Brain pericyte (primary cell): ENCODE measurements at regions not wholly inside any gene's neighbourhood (a gene's known extent, or its start where the extent isn't known, plus 50 kb on each side); places are given as distances from the start of the nearest gene placed in this dataset.
"Not testable (repeated sequence)": the region's sequence is repeated elsewhere in the genome, so short reads cannot be mapped to it uniquely, and the experiment has no call there.

Experiments
- DNase-seq: peaks from one replicate; pipeline ENCODE4 v3.0.0-alpha.2; 2012; ENCODE audit warnings: low read depth, low spot score

DNA sequence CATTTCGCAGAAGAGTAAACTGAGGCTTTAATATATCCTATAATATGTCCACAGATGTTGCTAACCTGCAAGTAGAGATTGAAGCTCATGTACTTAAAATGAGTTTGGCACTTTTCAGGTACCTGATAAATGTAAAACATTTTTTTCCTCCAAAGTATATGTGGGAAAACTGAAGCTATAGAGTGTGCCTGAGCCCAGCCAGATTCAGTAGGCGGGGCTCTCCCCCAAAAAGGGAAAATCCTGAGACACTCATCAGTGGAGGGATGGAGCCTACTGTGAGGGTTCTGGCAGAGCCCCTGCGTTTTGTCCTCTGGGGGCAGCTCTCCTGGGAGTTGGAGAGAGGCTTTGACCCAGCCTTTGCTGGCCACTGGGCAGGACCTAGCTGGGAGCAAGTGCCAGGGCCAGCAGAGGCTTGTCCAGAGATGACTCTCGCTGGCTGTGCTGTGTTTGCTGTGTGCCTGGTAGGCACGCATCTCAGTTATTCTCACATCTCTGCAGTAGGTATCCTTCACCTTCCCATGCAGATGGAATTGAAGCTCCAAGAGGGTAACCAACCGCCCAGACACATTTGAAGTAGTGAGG lies 81.1 kb upstream of the SPRY4 start:
- DNase-seq: no peak

DNA sequence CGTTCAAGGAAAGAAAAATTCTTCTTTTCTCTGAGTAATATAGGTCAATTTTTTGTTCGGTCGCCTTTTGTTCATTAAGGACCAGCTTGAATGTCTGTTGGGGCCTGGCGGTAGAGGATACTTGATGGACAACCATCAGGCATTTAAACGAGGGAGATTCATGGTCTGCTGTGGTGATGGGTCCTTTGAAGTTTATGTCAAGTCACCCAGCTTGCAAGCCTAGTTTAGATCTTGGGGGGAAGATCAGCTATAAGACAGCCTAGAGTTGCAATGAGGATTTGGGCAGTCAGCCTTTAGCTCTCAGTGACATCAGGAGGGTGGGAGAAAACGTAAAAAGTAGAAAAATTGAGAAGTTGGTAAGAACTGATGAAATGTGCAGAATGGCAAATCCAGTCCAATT lies 80.2 kb upstream of the SPRY4 start:
- no peak for DNase-seq

DNA sequence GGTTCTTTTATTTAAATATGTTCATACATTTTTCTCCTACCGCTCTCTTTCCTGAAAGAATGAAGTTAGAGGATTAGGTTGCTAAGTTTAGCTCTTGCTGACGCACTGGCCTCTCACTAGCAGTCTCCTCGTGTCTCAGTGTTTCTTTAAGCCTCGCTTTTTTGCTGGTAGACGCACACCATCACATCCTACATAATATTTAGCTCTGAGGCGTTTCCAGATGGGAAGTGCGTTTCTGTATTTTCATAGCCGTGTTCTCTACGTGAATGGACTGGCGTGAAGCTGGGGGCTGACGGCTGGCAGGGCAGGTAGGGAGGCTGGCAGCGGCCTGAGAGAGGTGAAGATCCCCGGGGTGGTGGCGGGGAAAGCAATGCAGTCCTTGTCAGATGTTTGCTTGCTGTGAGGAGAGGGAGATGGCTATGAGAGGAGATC lies 79.2 kb upstream of the SPRY4 start:
- DNase-seq: peak; percentile 57

DNA sequence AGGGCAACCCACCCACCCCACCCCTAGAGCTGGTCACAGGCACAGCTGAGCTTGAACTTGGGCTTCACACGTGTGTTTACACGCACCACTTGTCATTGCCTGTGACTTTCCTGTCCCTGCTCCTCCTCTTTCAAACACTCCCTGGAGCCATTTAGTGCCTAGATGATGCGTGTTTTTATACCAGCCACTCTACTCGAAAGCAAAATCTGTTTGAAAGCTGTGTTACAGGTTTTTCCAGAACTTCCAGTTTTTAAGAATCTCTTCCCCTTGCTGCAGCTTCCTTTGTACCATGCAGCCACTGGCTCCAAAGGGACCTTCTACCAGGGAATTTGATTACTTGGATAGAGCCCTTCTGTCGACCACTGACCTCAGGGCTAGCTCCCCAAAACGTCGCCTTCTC lies 78.8 kb upstream of the SPRY4 start:
- DNase-seq: no peak

DNA sequence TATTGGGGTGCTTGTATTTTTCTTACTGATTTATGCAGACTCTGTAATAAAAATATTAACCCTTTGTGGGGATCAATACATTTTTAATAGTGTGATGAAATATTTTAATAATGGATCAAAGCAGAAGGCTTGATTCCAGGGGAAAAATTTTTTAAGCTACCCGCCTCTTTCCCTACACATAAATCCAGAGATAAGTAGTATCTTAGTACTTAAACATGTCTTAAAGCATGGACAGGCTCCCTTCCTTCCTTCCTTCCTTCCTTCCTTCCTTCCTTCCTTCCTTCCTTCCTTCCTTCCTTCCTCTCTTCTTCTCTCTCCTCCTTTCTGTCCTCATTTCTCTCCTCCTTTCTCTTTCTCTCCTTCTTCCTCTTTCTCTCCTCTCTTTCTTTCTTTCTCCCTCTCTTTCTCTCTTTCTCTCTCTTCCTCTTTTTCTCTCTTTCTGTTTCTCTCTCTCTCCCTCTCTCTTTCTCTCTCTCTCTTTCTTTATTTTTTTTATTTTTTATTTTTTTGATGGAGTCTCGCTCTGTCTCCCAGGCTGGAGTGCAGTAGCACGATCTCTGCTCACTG lies 78.0 kb upstream of the SPRY4 start:
- DNase-seq: no peak

DNA sequence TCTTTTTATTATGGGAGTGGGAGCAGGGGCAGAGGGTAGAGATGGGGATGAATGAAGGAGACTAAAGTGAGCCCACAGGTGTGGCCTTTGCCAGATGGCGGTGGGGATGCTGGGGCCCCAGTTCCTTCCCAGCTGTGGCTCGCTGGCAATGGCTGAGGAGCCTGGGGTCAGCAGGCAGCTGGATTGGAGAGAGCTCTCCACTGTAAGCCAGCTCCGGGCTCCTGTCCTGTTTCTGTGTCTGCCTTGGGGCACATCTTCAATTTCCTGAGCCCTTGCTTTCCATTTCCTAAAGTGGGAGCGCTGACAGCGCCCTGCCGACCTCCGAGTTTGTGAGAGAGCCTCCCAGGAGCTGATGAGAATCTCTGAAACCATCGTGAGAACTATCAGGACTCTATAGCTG lies 75.6 kb upstream of the SPRY4 start:
- DNase-seq: no peak

DNA sequence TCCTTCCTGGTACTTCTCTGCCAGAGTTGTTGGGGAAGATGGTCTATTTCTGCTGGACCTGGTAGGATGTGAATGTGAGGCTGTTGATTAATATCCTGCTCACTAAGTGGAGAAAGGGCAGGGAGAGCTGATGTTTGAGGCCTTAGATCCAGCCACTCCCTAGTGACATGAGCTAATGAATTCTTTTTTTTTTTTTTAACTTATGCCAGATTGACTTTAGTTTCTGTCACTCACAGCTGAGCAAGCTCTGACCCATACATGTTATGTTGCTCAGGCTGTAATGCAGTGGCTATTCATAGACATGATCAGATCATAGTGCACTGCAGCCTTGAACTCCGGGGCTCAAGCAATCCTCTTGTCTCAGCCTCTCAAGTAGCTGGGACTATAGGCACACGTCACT lies 75.1 kb upstream of the SPRY4 start:
- no peak for DNase-seq

DNA sequence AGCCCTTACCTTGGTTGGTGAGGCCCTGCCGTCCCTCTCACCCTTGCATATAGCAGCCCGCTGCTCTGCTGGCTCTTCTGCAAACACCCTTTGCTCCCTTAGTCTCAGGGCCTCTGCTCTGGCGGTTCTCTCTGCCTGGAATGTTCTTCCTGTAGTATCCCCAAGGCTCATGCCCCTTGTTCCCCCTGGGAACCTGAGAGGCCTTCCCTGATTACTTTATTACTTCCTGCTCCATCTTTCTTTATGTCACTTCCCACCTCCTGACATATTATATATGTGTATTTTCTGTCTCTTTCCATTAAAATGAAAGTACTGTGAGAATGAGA lies 73.9 kb upstream of the SPRY4 start:
- no peak for DNase-seq

DNA sequence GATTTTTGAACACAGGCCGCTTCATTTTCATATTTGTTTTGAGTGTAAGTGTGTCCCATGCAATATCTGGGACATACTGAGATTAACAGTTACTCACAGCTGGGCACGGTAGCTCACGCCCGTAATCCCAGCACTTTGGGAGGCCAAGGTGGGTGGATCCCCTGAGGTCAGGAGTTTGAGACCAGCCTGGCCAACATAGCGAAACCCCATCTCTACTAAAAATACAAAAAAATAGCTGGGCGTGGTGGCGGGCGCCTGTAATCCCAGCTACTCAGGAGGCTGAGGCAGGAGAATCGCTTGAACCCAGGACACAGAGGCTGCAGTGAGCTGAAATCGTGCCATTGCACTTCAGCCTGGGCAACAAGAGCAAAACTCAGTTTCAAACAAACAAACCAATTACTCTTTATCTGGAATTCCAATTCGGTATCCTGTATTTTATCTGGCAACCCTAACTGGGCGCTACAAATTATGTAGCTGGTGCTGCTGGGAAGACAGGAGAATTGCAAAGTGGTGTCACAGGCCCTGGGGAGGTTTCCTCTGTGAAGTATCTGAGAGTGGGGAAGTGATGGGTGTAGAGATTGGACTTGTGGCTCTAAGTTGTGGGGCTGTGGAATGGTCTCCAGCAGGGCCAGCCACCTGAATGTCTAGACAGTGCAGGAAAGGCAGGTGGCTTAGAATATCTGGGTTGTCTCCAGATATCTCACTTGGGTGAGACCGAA lies 73.3 kb upstream of the SPRY4 start:
- DNase-seq: not testable (repeated sequence)

DNA sequence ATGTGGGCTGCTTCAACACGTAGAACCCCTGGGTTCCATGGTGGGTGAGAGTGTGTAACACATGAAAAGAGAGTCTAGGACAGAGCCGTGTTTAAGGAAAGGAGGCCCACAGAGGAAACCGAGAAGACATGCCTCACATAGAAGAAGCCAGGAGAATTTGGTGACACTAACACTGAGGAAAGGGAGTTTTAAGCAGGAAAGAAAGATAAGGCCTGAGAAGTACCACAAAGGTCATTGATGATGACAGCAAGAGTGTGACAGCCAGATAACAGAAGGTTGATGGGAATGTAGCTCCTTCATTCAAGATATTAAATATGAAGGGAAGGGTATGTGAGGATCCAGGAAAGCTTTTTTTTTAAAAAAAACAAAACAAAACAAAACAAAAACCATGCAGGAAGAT lies 72.4 kb upstream of the SPRY4 start:
- no peak for DNase-seq

DNA sequence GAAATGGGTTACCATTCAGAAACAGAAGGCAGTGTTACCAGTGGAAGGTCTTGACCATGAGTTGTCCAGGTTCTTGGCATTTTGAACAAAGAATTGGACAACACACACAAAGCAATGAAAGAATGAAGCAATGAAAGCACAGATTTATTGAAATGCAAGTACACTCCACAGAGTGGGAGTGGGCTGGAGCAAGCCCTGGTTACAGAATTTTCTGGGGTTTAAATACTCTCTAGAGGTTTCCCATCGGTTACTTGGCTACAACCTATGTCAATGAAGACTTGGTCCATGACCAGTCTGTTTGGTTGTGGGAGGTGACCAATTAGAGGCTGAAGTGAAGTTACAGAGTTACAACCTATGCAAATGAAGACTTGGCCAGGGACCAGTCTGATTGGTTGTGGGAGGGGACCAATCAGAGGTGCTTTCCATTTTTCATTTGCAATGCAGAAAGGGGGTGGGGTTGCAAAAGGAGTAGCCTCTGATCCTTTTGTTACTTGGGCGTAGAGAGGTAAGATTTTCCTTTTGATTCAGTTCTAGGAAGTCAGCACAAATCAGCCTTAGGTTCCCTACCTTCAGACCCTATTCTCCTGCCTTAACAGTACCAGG lies 71.7 kb upstream of the SPRY4 start:
- DNase-seq: no peak

DNA sequence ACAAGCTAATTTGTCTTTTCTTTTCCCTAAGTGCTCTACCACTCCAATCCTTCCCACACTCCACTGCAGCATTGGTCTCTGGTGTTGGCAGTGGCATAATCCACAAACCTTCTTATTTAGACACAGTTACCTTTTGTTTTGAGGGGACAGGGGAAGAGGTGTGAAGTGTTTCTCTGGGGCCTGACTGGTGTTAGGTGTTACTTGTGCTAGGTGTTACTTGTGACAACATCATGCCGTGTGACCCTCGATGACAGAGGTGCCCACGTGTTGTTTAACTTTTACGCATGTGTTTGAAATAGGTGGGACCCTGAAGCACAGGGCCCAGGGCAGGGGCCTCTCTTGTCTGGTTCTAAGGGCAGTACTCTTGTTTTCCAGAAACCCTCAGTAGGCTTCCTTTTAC lies 70.5 kb upstream of the SPRY4 start:
- DNase-seq: no peak

DNA sequence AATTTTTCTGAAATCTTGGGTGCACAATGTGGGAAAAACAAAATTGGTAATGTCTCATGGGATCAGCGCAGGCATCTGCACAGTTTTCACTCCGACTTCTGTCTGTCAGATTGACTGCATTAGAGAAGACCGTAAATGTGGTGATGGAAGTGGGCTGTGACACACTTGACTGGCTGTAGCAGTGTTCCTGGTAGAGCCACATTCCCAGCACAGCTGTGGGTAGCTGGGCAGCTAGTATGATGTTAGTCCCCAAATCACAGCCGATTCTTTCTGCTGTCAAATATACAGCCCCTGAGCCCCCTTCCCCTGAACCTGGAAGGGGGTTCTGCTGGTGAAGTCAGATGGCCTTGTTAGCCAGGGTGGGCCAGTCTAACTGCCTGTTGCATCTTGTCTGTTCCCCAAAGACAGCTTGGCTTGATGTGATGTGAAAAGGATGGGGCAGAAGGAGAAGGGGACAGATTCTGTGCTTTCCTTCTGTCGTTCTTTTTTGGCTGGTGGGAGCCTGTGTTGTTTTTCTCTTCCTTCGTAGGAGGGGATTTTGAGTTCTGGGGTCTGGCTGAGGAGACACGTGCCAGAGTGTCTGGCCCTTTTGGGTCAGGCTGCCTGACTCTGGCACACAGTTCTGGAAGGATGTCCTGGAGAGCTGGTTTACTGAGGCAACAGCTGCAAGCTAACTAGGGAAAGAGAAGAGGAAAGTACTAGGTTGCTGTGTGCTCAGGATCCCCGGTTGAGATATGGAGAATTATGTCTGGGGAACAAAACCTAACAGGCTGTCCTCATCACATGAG lies 66.4 kb upstream of the SPRY4 start:
- no peak for DNase-seq

DNA sequence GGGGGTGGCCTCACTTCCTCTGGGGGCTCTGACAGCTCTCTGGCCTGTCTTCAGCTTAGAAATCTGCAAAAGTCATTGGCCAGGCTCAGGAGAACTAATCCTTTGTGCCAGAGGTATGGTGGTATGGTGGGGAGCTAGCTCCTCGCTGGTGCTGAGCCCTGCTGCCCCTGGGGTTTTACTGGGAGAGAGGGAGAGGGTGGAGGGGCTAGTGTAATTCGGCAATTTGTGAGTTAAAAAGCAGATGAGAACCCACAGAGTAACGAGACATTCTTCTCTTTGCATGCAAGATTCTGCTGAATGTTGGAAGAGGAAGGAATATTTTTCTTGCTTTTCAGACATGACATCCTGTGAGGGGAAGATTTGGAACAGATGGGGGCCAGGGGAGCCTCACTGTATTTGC lies 65.5 kb upstream of the SPRY4 start:
- no peak for DNase-seq

DNA sequence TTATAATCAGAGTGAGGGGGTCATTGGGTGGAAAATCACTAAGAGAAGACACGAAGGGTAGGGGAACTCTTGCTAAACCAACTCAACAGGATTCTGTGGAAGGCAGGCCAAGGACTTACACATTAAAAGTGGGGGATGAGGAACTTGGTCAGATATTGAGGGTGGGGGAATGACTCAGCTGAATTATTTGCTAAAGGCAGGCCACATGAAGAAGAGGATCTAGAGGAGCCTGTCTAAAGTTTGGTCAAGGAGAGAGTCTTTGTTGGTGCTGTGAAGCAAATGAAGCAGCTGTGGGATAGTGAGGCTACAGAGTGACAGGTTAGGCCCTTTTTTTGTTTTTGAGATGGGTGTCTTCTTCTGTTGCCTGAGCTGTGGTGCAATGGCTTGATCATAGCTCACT lies 63.9 kb upstream of the SPRY4 start:
- no peak for DNase-seq

DNA sequence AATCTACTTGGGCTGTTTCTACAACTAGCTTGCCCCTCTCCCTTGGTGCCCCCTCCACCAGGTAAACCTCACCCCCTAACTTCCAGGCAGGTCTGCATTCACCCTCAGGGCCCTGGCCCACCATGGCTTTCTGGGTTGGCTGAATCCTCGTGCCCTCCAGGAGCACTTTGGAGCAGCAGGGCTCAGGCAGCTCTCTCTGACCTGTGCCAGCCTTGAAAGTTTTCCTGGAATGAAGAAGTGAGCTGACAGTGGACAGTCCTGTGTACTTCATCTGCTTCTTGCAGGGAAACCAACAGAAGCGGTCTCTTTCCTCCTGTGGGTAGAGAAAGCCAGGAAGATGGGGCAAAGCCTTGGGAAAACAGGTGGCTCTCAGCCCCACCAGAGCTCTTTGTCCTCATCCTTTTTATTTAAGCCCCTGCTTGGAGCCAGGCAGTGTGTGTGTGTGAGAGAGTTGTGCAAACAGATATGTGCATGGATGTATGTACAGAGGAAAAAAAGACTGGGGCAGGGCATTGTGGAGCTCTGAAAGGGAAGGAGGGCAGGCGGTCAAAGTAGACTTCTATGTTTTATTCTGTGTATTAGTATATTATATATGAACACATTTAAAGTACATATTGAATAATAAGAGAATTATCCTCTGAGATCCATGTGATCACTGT lies 62.3 kb upstream of the SPRY4 start:
- no peak for DNase-seq

DNA sequence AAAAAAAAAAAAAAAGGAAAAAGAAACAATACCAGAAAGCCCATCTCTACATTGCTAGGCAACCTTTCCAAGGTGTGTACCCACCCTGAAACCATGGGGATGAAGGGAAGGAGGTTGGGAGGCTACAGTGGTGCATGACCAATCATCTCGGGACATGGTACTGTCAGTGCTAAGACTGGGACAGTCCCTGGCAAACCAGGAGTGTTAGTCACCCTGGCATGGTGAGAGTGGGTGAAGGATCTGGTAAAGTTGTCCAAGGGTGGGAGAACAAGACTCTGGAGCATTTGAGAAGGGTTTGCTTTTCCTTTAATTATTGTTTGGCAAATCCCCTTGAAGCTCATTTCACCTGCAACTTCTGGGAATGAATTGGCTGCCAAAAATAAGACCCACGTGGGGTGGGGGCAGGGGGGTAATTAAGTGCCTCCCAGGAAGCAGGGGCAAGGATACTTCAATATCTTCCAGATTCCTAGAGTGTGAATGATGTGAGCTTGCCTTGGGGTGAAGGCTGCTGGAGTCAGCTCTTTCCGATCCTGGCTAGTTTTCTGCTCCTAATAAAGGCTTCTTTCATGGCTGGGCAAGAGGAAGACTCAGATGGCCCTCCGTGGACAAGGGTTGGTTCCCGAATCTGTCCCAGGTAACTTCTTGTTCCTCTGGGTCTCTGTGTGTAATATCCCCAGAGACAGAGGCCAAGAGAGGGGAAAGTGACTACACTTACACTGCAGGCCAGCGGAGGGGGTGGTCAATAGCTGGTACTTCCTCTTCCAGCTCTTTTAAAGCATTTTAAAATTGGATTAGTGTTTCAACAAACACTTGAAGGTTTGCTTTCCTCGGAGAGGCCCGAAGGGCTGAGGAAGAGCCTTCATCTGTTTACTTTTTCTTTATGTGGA lies 61.6 kb upstream of the SPRY4 start:
- no peak for DNase-seq

DNA sequence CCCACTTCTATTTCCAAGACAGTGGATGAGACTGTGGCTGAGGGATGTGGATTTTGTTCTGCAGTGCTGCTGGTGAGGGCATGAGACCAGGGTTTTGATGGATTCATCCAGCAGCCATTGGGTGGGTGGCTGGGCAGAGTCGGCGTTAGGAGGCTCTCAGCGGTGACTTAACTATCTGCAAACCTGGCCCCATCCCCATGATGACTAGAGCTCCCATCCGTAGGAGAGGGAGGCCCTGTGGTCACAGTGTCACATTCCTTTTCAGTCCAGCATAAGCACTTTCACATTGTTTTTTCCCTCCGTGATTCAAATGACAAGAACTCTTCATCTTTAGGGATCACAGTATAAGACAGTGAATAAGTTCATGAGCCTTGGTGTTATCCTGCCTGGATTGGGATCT lies 60.4 kb upstream of the SPRY4 start:
- no peak for DNase-seq

DNA sequence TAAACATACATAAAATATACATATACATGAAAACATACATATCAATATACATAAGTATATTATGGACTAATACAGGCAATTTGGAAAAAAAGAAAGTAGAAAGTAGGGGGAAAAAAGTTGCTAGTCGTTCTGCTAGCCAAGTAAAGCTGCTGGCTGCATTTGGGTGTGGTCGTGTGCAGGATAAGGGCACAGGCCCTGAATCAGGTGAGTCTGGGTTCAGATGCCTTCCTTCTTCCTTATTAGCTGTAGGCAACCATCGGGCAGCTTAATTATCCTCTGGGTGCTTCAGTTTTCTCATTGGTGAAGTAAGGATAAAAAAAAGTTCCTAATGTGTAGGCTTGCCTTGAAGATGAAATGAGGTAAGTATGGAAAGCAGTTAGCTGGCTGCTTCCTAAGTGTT lies 59.2 kb upstream of the SPRY4 start:
- DNase-seq: no peak

DNA sequence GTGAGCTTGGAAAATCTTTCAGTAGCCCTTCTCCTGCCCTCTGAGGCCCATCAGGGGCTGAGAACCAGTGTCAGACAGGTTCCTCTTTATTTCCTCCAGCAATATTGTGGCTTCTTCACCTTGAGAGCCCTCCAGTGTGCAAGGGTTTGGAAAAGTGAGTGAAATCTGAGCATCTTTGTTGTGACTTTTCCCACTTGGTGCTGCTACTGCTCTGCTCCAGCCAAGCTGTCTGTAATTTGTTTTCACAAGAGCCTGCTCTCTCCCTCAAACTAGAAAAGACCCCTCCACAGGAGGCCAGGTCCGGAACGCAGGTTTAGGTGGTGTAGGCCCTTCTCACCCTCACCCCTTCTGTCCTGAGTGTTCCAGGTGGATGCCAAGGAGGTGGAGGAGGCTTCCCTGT lies 57.4 kb upstream of the SPRY4 start:
- DNase-seq: no peak
